Uterus (tissue), 3 donors: ENCODE measurements at regions not wholly inside any gene's neighbourhood (a gene's known extent, or its start where the extent isn't known, plus 50 kb on each side); places are given as distances from the start of the nearest gene placed in this dataset.

ENCODE experiments used
- DNase-seq, 2 donors: peaks; one replicate each; pipeline ENCODE4 v3.0.0-alpha.2; 2019 to 2020
- H3K27ac ChIP-seq, 2 donors: fragments of 200-600 bp; sonication (generic); 1 replicate in 1 of 2; 2 replicates in 1 of 2; pipeline ENCODE4 v1.5.1; 2016 to 2018
- H3K27me3 ChIP-seq, 2 donors: fragments of 200-600 bp; sonication (generic); one replicate each; pipeline ENCODE4 v1.5.1; 2018 to 2019; ENCODE audit warnings: control low read depth in 1 of 2
- H3K36me3 ChIP-seq, 2 donors: fragments of 200-600 bp; sonication (generic); one replicate each; pipeline ENCODE4 v1.5.1; 2019; ENCODE audit warnings: control low read depth in 1 of 2
- H3K4me1 ChIP-seq, 2 donors: fragments of 200-600 bp; sonication (generic); one replicate each; pipeline ENCODE4 v1.5.1; 2018 to 2019; ENCODE audit warnings: control low read depth in 1 of 2
- H3K4me3 ChIP-seq, 2 donors: fragments of 200-600 bp; sonication (generic); 1 replicate in 1 of 2; 2 replicates in 1 of 2; pipeline ENCODE4 v1.5.1; 2018 to 2019; ENCODE audit warnings: mild to moderate bottlenecking in 1 of 2
- H3K9me3 ChIP-seq, 2 donors: fragments of 200-600 bp; sonication (generic); one replicate each; pipeline ENCODE4 v1.5.1; 2019; ENCODE audit warnings: control low read depth in 1 of 2
- CTCF ChIP-seq, 4 experiments: fragments of 200-600 bp in 2 of 4; fragments of 450-650 bp in 2 of 4; sonication (generic) in 2 of 4; IDR thresholded peaks; one replicate each; pipeline ENCODE4 v1.5.1; 2016 to 2019; ENCODE audit warnings: antibody characterized with exemption in 4 of 4, mild to moderate bottlenecking in 2 of 4, moderate library complexity in 1 of 4
- POLR2A ChIP-seq, 2 donors: fragments of 450-650 bp; IDR thresholded peaks; one replicate each; pipeline ENCODE4 v1.6.1; 2016; ENCODE audit warnings: antibody characterized with exemption in 2 of 2, mild to moderate bottlenecking in 1 of 2, moderate library complexity in 1 of 2
- intact Hi-C: fragments of 100-400 bp; cut with DNase I; formaldehyde crosslinking; loops from one replicate; pipeline ENCODE4 v1.15.1; 2023; ENCODE audit warnings: low total_unique reads
- donor health status: DM: yes; HTN: yes; CAD: no.

DNA sequence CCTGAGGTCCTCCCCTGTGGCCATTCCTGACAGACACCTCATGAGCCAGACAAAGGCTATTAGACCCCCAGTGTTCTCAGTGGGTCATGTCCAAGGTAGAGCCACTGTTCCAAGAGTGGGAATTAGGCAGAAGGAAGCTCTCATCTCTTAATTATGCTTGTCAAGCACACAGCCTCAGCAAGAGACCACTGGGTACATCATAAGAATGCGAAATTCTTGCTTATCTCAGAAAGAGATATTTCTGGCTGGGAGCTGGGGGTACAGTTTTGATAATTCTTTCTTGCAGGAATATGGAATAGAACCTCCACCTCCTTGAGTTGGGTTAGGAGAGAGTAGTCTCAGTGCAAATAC is 1280.0 kb upstream of the CNTN5 start:
- no peak for DNase-seq
- Histone ChIP-seq H3K4me1 (no peaks in the 10 kb centered on the region), H3K27ac (peak overlapping the region in 1 of 2 donors; percentile 21), H3K9me3 (no peaks in the 10 kb centered on the region), H3K36me3 (no peaks in the 10 kb centered on the region), H3K4me3 (no peak overlapping the region), H3K27me3 (no peaks in the 10 kb centered on the region)
- TF ChIP-seq POLR2A (IDR thresholded peaks at IDR 0.05) = no peak
- TF ChIP-seq CTCF (IDR thresholded peaks at IDR 0.05) = no peak
- intact Hi-C loops = no loop called here

DNA sequence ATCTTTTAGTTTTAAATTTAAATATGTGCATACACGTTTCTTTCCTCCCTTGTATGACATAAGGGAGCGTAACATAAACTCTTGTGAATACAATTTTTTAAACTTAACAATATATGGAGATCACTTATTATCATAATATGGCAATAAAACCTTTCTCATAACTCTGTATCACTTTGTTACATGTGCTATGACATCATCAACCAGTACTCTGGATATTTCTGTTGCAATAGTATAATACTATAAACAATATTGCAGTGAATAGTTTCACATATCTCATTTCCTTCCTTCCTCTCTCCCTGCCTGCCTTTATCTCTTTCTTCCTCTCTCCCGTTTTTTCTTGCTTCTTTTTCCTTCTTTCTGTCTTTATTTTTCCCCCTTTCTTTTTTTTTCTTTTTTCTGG is 1278.0 kb upstream of the CNTN5 start:
- TF ChIP-seq POLR2A (IDR thresholded peaks at IDR 0.05) = no peak
- no peak for TF ChIP-seq CTCF (IDR thresholded peaks at IDR 0.05)
- Histone ChIP-seq H3K9me3 (no peaks in the 10 kb centered on the region), H3K4me3 (no peak overlapping the region), H3K4me1 (no peaks in the 10 kb centered on the region), H3K27me3 (no peaks in the 10 kb centered on the region), H3K36me3 (no peaks in the 10 kb centered on the region), H3K27ac (no peak overlapping the region)
- intact Hi-C loops = no loop called here
- no peak for DNase-seq

DNA sequence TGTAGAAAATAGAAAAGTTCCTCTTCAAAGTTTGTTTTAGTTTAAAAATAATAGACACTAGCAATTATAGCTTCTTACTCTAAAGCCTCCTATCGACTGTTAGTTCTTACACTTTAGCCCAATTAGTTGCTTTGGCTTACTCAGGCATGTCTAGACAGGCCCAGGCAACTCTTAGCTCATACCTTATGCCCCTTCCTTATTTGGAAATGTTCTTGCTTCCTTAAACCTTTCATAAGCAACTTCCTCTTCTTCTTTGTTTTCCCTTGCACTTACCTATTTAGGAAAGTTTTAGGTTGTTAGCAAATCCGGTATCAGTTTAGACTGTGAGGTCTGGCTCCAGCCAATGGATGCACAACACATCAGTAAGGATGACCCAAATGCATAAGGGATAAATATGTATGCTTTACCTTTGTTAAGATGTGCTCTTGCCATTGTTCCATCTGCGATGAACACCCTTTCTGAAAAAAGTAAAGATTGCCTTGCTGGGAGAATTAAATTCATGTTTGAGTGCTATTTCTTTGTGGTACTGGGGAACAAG is 1277.5 kb upstream of the CNTN5 start:
- H3K4me1 ChIP-seq = no peaks in the 10 kb centered on the region
- intact Hi-C loops = no loop called here
- no peak overlapping the region for H3K4me3 ChIP-seq
- no peak for TF ChIP-seq CTCF (IDR thresholded peaks at IDR 0.05)
- no peak for TF ChIP-seq POLR2A (IDR thresholded peaks at IDR 0.05)
- H3K36me3 ChIP-seq = no peaks in the 10 kb centered on the region
- H3K9me3 ChIP-seq = no peaks in the 10 kb centered on the region
- no peaks in the 10 kb centered on the region for H3K27me3 ChIP-seq
- no peak for DNase-seq
- H3K27ac ChIP-seq = no peak overlapping the region

DNA sequence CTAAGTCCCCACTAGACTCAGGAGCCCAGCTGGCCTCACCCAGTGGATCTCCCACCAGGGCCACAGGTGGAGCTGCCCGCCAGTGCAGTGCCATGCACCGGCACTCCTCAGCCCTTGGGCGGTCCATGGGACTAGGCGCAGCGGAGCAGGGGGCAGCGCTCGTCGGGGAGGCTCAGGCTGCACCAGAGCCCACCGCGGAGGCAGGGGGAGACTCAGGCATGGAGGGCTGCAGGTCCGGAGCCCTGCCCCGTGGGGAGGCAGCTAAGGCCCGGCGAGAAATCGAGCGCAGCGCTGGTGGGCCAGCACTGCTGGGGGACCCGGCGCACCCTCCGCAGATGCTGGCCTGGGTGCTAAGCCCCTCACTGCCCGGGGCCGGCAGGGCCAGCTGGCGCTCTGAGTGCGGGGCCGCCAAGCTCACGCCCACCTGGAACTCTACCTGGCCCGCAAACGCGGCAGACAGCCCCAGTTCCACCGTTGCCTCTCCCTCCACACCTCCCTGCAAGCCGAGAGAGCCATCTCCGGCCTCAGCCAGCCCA is 1275.2 kb upstream of the CNTN5 start:
- H3K36me3 ChIP-seq = no peaks in the 10 kb centered on the region
- no peak overlapping the region for H3K4me3 ChIP-seq
- no peak for DNase-seq
- H3K27ac ChIP-seq = no peak overlapping the region
- no peaks in the 10 kb centered on the region for H3K9me3 ChIP-seq
- TF ChIP-seq CTCF (IDR thresholded peaks at IDR 0.05) = no peak
- no peak for TF ChIP-seq POLR2A (IDR thresholded peaks at IDR 0.05)
- no peaks in the 10 kb centered on the region for H3K4me1 ChIP-seq
- intact Hi-C loops = no loop called here
- H3K27me3 ChIP-seq = no peaks in the 10 kb centered on the region

DNA sequence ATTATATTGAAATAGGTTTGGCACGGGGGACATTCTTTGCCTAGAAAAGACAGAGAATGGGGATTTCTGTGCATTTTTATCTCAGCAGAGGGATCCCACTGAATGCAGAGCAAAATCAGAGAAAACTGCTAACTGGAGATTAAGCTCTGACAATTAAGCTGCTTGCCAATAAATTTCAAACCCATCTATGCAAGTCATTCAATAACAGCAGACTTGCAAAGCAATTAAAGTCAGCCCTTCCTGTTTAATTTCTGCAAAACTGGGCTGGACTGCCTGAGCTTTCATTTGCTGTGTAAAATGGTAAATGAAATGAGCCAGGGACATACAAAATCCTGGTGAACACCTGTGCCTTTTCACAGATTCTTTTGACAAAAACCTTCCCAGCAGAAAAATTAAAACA is 1273.9 kb upstream of the CNTN5 start:
- no peak overlapping the region for H3K27ac ChIP-seq
- H3K4me3 ChIP-seq = no peak overlapping the region
- H3K27me3 ChIP-seq = no peaks in the 10 kb centered on the region
- H3K9me3 ChIP-seq = no peaks in the 10 kb centered on the region
- DNase-seq = no peak
- intact Hi-C loops = no loop called here
- TF ChIP-seq POLR2A (IDR thresholded peaks at IDR 0.05) = no peak
- no peak for TF ChIP-seq CTCF (IDR thresholded peaks at IDR 0.05)
- H3K4me1 ChIP-seq = no peaks in the 10 kb centered on the region
- no peaks in the 10 kb centered on the region for H3K36me3 ChIP-seq
